ENCODE measurements at regions not wholly inside any gene's neighbourhood (a gene's known extent, or its start where the extent isn't known, plus 50 kb on each side); places are given as distances from the start of the nearest gene placed in this dataset.
A peak's percentile ranks its signal among the peaks of the same experiment; 100 is the strongest.

DNA sequence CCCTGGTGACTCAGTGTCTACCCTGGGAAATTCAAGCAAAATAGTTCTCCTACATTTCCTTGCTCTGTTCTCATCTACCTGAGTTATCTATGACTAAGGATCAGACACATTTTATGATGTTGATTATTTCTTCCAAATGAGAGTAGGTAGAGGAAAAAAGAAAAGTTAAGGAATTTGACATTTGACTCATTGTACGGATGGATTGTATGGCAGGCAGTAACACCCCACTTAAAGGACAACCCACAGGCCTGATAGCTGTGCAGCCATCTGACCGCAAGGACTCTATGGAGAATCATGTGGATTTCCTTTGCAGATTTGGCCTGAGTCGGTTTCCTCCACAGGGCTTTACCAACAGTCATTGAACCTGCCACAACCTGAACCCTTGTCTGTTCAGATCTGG lies 540.3 kb downstream of the BCL11B start:
- Histone ChIP-seq H3K23ac (ENCODE audit: low read depth, low read length, poor library complexity) (no peak overlapping the region), H3K4me2 (ENCODE audit: insufficient read depth, low read length, poor library complexity, severe bottlenecking) (no peak overlapping the region), H3K27ac (replicated peaks; ENCODE audit: low read length) (no peak overlapping the region), H2BK12ac (ENCODE audit: low read length) (no peak overlapping the region), H3K14ac (ENCODE audit: low read length) (no peak overlapping the region), H3K4me1 (ENCODE audit: control insufficient read depth in 2 of 2, insufficient read depth in 1 of 2, low read depth in 1 of 2, low read length in 2 of 2) (peaks cover 0 to 3% of the 10 kb centered on the region in 2 donors), H2BK120ac (ENCODE audit: low read depth, low read length) (no peak overlapping the region), H2BK5ac (ENCODE audit: low read length) (no peak overlapping the region), H4K8ac (ENCODE audit: low read depth, low read length) (no peak overlapping the region), H3K79me1 (ENCODE audit: low read depth, low read length) (no peaks in the 10 kb centered on the region), H3K9me3 (replicated peaks in 1 of 2; ENCODE audit: control insufficient read depth in 2 of 2, insufficient read depth in 1 of 2, low read depth in 1 of 2, low read length in 2 of 2) (no peaks in the 10 kb centered on the region), H2BK15ac (ENCODE audit: low read length) (no peak overlapping the region), H3K9ac (ENCODE audit: low read depth, low read length, poor library complexity) (no peak overlapping the region), H3K4ac (ENCODE audit: low read length) (no peak overlapping the region), H3K4me3 (ENCODE audit: low read length in 2 of 2) (no peak overlapping the region), H3K18ac (ENCODE audit: low read length) (no peak overlapping the region), H2AFZ (ENCODE audit: low read length) (no peak overlapping the region), H3K36me3 (replicated peaks in 1 of 2; ENCODE audit: control insufficient read depth in 2 of 2, insufficient read depth in 2 of 2, low read length in 2 of 2) (no peaks in the 10 kb centered on the region), H2AK5ac (ENCODE audit: low read depth, low read length) (no peak overlapping the region), H3K27me3 (ENCODE audit: control insufficient read depth in 3 of 3, insufficient read depth in 3 of 3, low read depth in 1 of 3, low read length in 3 of 3) (peaks cover 0 to 2% (median 0%) of the 10 kb centered on the region in 3 experiments), H4K91ac (ENCODE audit: low read depth, low read length, poor library complexity) (no peak overlapping the region)
- no CpG with 5 or more reads among the region's 3 CpGs for WGBS, 2 donors (ENCODE audit: extremely low coverage in 2 of 2, insufficient read length in 2 of 2, insufficient replicate concordance in 1 of 2)
- DNase-seq (ENCODE audit: low spot score): no peak

DNA sequence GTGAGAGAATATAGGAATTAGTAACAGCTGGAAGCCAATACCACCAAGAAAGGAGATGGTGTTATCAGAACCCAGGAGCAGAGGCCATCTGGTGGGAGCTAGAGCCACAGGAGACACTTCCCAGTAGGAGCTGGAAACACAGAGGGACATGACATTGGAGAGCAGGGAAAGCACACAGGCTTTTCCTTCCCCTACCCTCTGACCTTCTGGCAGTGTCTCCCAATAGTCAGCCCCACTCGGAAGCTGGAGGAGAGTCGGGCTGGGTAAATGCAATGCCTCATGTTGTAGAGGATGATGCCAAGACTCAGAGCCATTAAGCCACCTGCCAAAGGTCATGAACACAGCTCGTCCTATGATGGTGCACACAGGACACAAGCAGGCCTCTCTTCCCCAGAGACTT lies 538.5 kb downstream of the BCL11B start:
- H3K23ac ChIP-seq (ENCODE audit: low read depth, low read length, poor library complexity): no peak overlapping the region
- H2AFZ ChIP-seq (ENCODE audit: low read length): no peak overlapping the region
- H3K27ac ChIP-seq (replicated peaks; ENCODE audit: low read length): no peak overlapping the region
- no peak overlapping the region for H2BK15ac ChIP-seq (ENCODE audit: low read length)
- DNase-seq (ENCODE audit: low spot score): no peak
- no peak overlapping the region for H4K8ac ChIP-seq (ENCODE audit: low read depth, low read length)
- no peak overlapping the region for H2AK5ac ChIP-seq (ENCODE audit: low read depth, low read length)
- no peak overlapping the region for H3K4me2 ChIP-seq (ENCODE audit: insufficient read depth, low read length, poor library complexity, severe bottlenecking)
- H3K79me1 ChIP-seq (ENCODE audit: low read depth, low read length): no peaks in the 10 kb centered on the region
- H3K36me3 ChIP-seq (replicated peaks in 1 of 2; ENCODE audit: control insufficient read depth in 2 of 2, insufficient read depth in 2 of 2, low read length in 2 of 2): no peaks in the 10 kb centered on the region
- no peak overlapping the region for H3K14ac ChIP-seq (ENCODE audit: low read length)
- no peaks in the 10 kb centered on the region for H3K27me3 ChIP-seq (ENCODE audit: control insufficient read depth in 3 of 3, insufficient read depth in 3 of 3, low read depth in 1 of 3, low read length in 3 of 3)
- no peak overlapping the region for H3K18ac ChIP-seq (ENCODE audit: low read length)
- no peak overlapping the region for H3K4me3 ChIP-seq (ENCODE audit: low read length in 2 of 2)
- H3K9me3 ChIP-seq (replicated peaks in 1 of 2; ENCODE audit: control insufficient read depth in 2 of 2, insufficient read depth in 1 of 2, low read depth in 1 of 2, low read length in 2 of 2): no peaks in the 10 kb centered on the region
- no peak overlapping the region for H2BK5ac ChIP-seq (ENCODE audit: low read length)
- no peak overlapping the region for H2BK12ac ChIP-seq (ENCODE audit: low read length)
- H2BK120ac ChIP-seq (ENCODE audit: low read depth, low read length): no peak overlapping the region
- H3K9ac ChIP-seq (ENCODE audit: low read depth, low read length, poor library complexity): no peak overlapping the region
- no CpG with 5 or more reads among the region's 3 CpGs for WGBS, 2 donors (ENCODE audit: extremely low coverage in 2 of 2, insufficient read length in 2 of 2, insufficient replicate concordance in 1 of 2)
- H3K4me1 ChIP-seq (ENCODE audit: control insufficient read depth in 2 of 2, insufficient read depth in 1 of 2, low read depth in 1 of 2, low read length in 2 of 2): peaks cover 0 to 6% of the 10 kb centered on the region in 2 donors
- H4K91ac ChIP-seq (ENCODE audit: low read depth, low read length, poor library complexity): peak overlapping the region; percentile 16
- no peak overlapping the region for H3K4ac ChIP-seq (ENCODE audit: low read length)

DNA sequence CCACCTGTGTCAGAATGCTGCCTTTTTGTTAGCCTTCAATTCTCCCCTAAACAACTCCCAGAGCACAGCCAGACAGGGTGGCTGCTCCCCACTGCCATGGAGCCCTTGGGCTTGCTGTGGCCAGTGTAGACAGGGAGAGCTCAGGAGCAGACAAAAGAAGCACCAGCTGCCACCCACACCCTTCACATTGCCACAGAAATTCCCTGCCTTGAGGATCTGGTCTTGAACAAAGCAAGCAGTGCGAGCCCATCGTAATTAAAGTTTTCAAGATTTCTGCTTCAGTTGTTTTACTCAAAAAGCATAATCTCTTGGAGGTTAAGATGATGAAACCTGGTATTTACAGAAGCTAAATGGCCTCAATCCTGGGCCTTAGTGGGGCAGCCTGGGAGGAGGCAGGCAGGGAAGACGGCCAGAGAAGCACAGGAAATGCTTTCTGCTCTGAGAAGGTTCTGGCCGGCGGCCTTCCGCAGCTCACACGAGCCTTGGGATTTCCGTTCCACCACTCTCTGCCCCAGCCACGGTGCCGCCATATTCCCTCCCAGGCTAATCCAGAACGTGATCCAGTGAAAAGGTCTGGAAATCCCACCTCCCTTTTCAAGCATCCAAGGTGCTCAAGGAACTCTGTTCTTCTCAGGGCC lies 535.2 kb downstream of the BCL11B start:
- H3K4me3 ChIP-seq (ENCODE audit: low read length in 2 of 2): no peak overlapping the region
- no peak overlapping the region for H3K14ac ChIP-seq (ENCODE audit: low read length)
- no peak overlapping the region for H4K8ac ChIP-seq (ENCODE audit: low read depth, low read length)
- no peak overlapping the region for H2BK5ac ChIP-seq (ENCODE audit: low read length)
- H4K91ac ChIP-seq (ENCODE audit: low read depth, low read length, poor library complexity): no peak overlapping the region
- H2AK5ac ChIP-seq (ENCODE audit: low read depth, low read length): no peak overlapping the region
- no peak overlapping the region for H2BK12ac ChIP-seq (ENCODE audit: low read length)
- H3K9ac ChIP-seq (ENCODE audit: low read depth, low read length, poor library complexity): no peak overlapping the region
- DNase-seq (ENCODE audit: low spot score): peak; percentile 6
- H3K4me2 ChIP-seq (ENCODE audit: insufficient read depth, low read length, poor library complexity, severe bottlenecking): no peak overlapping the region
- H2AFZ ChIP-seq (ENCODE audit: low read length): no peak overlapping the region
- no CpG with 5 or more reads among the region's 11 CpGs for WGBS, 2 donors (ENCODE audit: extremely low coverage in 2 of 2, insufficient read length in 2 of 2, insufficient replicate concordance in 1 of 2)
- no peak overlapping the region for H3K23ac ChIP-seq (ENCODE audit: low read depth, low read length, poor library complexity)
- H3K27ac ChIP-seq (replicated peaks; ENCODE audit: low read length): peak overlapping the region; percentile 41
- H3K9me3 ChIP-seq (replicated peaks in 1 of 2; ENCODE audit: control insufficient read depth in 2 of 2, insufficient read depth in 1 of 2, low read depth in 1 of 2, low read length in 2 of 2): no peaks in the 10 kb centered on the region
- H3K27me3 ChIP-seq (ENCODE audit: control insufficient read depth in 3 of 3, insufficient read depth in 3 of 3, low read depth in 1 of 3, low read length in 3 of 3): no peaks in the 10 kb centered on the region
- H3K79me1 ChIP-seq (ENCODE audit: low read depth, low read length): no peaks in the 10 kb centered on the region
- H3K4ac ChIP-seq (ENCODE audit: low read length): no peak overlapping the region
- H3K36me3 ChIP-seq (replicated peaks in 1 of 2; ENCODE audit: control insufficient read depth in 2 of 2, insufficient read depth in 2 of 2, low read length in 2 of 2): no peaks in the 10 kb centered on the region
- peaks cover 0 to 6% of the 10 kb centered on the region in 2 donors for H3K4me1 ChIP-seq (ENCODE audit: control insufficient read depth in 2 of 2, insufficient read depth in 1 of 2, low read depth in 1 of 2, low read length in 2 of 2)
- H3K18ac ChIP-seq (ENCODE audit: low read length): peak overlapping the region; percentile 42
- no peak overlapping the region for H2BK15ac ChIP-seq (ENCODE audit: low read length)
- H2BK120ac ChIP-seq (ENCODE audit: low read depth, low read length): no peak overlapping the region

DNA sequence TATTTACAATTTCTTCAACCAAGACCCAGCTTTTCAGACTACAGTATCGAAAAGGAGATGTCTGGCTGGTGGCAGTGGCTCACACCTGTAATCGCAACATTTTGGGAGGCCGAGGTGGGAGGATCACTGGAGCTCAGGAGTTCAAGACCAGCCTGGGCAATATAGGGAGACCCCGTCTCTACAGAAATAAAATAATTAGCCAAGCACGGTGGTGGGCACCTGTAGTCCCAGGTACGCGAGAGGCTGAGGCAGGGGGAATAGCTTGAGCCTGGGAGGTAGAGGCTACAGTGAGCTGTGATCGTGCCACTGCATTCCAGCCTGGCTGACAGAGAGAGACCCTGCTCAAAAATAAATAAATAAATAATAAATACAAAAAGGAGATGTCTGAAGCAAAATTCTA lies 530.5 kb downstream of the BCL11B start:
- no peak for DNase-seq (ENCODE audit: low spot score)
- H2BK12ac ChIP-seq (ENCODE audit: low read length): no peak overlapping the region
- H3K4me3 ChIP-seq (ENCODE audit: low read length in 2 of 2): no peak overlapping the region
- H2AK5ac ChIP-seq (ENCODE audit: low read depth, low read length): peak overlapping the region; percentile 47
- no CpG with 5 or more reads among the region's 8 CpGs for WGBS, 2 donors (ENCODE audit: extremely low coverage in 2 of 2, insufficient read length in 2 of 2, insufficient replicate concordance in 1 of 2)
- no peak overlapping the region for H3K4me2 ChIP-seq (ENCODE audit: insufficient read depth, low read length, poor library complexity, severe bottlenecking)
- no peak overlapping the region for H3K14ac ChIP-seq (ENCODE audit: low read length)
- no peak overlapping the region for H3K4ac ChIP-seq (ENCODE audit: low read length)
- H3K18ac ChIP-seq (ENCODE audit: low read length): no peak overlapping the region
- H2BK120ac ChIP-seq (ENCODE audit: low read depth, low read length): no peak overlapping the region
- H4K91ac ChIP-seq (ENCODE audit: low read depth, low read length, poor library complexity): no peak overlapping the region
- no peak overlapping the region for H4K8ac ChIP-seq (ENCODE audit: low read depth, low read length)
- no peaks in the 10 kb centered on the region for H3K79me1 ChIP-seq (ENCODE audit: low read depth, low read length)
- H2AFZ ChIP-seq (ENCODE audit: low read length): no peak overlapping the region
- no peaks in the 10 kb centered on the region for H3K36me3 ChIP-seq (replicated peaks in 1 of 2; ENCODE audit: control insufficient read depth in 2 of 2, insufficient read depth in 2 of 2, low read length in 2 of 2)
- no peak overlapping the region for H2BK5ac ChIP-seq (ENCODE audit: low read length)
- H3K9me3 ChIP-seq (replicated peaks in 1 of 2; ENCODE audit: control insufficient read depth in 2 of 2, insufficient read depth in 1 of 2, low read depth in 1 of 2, low read length in 2 of 2): peaks cover 0 to 2% of the 10 kb centered on the region in 2 donors
- no peak overlapping the region for H3K23ac ChIP-seq (ENCODE audit: low read depth, low read length, poor library complexity)
- no peak overlapping the region for H3K9ac ChIP-seq (ENCODE audit: low read depth, low read length, poor library complexity)
- H2BK15ac ChIP-seq (ENCODE audit: low read length): no peak overlapping the region
- H3K27ac ChIP-seq (replicated peaks; ENCODE audit: low read length): no peak overlapping the region
- no peaks in the 10 kb centered on the region for H3K27me3 ChIP-seq (ENCODE audit: control insufficient read depth in 3 of 3, insufficient read depth in 3 of 3, low read depth in 1 of 3, low read length in 3 of 3)
- peaks cover 0 to 5% of the 10 kb centered on the region in 2 donors for H3K4me1 ChIP-seq (ENCODE audit: control insufficient read depth in 2 of 2, insufficient read depth in 1 of 2, low read depth in 1 of 2, low read length in 2 of 2)
